HG02678 (cell line): ENCODE measurements at regions not wholly inside any gene's neighbourhood (a gene's known extent, or its start where the extent isn't known, plus 50 kb on each side); places are given as distances from the start of the nearest gene placed in this dataset.

Source experiments
- ATAC-seq: cut with Tn5 transposase; IDR thresholded peaks from one replicate; pipeline ENCODE4 v1.9.1; 2021; ENCODE audit warnings: mild to moderate bottlenecking, moderate library complexity; ENCODE audit not compliant: unreplicated experiment

DNA sequence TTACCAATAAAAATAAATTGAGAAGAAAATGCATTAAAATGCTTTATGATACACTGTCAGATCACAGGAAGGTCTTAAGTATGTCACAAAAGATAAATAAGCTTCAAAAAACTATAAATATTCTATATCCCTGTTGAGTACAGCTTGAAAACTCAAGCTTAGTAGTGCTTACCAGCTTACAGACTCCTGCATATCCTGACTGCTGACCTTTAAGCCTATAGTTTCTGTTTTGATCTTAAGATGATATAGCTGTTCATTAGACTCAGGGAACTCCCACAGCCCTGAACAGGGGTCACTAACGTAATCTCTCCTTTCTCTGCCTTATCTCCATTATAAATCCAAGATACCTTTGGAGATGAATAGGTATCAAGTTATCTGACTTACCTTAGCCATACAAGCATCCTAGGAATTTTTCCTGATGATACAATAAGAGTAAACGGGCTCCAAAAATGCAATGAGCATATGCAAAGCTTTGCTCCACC lies 93.7 kb upstream of the RBBP8 start:
- ATAC-seq = no peak

DNA sequence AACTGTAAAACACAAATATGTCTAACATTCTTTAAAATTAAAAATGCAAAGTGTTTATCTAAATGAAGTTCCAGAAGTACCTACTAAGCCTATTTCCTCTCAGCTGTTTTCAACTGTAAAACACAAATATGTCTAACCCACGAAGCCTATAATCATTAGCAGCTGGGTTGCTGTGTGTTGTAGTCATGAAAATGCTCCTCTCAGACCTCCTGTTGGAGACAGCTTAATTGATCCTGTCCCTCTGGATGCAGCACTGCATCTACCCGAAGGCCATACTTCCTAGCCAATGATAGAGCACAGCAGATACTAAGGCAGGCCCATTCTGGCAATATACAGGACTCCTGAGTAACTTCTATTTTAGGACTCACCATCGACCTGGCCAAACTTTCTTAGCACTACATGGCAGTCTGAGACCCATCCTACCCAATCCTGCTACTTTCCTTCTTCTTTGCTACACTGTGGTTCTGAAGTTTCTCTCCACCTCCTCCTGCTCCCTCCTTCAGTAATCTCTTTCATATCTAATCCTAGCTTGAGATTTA lies 92.5 kb upstream of the RBBP8 start:
- ATAC-seq = no peak

DNA sequence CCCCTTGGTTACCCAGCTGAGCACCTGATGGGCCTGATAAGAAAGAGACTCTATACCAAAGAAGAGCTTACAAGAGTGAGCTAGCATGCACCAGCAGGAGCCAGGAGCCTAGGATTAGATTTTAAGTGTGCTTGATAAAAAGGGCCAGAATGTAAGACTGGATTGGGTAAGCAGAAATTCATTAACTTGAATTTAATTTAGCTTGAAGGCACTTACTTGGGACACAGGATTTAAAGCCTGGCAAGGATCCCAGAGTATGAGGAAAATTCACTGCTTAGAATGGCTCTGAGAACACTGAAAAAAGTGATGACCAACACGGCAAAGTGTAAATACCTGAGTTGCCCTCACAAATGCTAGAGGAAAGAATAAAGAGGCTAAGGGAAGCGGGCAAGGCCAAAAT lies 91.3 kb upstream of the RBBP8 start:
- no peak for ATAC-seq

DNA sequence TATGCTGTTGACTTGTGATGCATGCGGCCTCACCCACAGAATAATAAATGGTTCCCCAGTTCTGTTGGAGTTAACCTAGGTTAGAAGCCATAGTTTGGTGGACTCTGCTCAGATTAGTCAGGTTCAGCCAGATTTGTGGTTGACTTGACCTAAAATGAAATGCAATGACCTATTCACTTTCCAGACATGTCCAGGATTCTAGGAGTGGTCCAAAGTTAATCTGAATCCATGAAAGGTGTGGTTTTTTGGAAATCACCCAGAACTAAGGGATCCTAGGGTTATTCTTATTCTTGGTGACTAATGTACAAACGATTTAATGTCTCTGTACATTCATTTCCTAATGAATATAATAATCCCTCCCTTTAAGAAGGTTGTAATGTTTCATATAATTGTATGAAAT lies 88.9 kb upstream of the RBBP8 start:
- ATAC-seq = no peak

DNA sequence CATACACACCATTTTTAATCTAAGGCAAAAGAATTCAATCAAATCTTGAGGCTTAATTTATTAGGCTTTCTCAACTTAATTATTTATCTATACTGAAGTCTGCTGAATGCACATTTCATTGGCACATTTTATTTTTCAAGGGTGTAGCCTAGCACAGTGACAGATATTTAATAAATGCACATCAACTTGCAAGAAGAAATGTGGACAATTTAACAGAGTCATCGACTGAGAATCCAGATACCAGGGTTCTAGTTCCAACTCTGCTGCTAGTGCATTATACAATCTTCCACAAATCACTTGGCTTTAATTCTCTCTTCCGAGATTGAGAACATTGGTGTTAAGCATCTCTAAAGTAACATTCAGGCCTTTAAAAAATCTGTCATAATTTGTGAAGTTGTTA lies 88.5 kb upstream of the RBBP8 start:
- ATAC-seq = no peak

DNA sequence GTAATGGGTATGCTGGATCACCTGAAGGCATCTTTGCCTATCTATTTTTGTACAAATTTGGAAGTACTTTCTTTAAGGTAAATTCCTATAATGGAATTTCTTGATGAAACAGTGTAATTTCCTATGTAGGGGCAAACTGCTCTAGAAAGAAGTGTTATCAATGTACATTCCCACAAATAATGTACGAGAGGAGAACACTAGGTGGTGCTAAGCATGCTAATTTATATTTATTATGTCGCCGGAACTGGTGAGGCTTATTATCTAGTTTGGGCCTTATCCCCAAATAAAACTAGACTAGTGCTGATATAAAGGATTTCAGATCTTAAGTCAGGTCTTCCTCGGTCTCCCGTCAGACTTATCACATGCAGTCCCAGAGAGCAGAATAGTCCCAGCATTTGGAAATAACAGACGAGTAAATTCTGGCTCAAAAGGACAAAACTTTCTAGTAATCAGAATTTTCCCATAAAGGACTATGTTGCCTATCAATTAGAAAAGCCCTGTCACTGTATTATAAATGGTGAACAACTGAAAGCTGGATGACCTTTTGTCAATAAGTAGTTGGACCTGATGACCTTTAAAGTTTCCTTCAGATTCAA lies 86.9 kb upstream of the RBBP8 start:
- no peak for ATAC-seq

DNA sequence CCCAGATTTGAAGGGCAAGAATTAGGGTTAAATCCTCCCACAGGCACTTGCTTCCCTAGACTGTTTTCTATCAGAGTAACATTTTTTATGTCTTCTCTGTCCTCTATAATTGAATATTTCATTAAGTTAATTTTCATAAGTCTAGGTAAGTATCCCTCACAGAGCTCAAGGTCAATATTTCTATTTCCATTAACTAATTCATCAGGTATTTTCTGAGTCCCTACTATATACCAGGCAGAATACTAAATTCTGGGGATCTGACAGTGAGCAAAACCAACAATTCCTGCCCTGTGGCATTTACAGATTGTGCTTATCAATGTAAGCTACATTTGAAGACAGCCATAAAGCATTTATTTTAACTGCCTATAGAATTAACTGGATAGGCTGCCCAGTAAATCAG lies 86.4 kb upstream of the RBBP8 start:
- no peak for ATAC-seq

DNA sequence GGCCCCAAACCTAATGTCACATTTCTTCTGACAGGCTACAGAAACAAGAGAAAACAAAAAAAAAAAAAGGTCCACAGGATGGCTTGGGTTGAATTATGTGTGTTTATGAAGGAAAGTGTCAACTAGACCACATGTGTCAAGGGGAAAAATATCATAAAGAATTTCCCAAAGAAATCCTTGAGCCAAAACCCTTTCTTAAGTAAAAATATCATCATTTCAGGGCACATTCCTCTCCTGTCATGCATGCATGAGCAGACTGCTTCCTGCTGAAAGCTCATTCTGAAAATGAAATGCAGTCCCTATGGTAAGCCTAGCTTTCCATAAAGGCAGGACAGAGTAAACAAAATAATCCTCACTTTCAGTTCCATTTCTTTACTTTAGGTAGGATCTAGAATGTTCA lies 85.7 kb upstream of the RBBP8 start:
- ATAC-seq = no peak

DNA sequence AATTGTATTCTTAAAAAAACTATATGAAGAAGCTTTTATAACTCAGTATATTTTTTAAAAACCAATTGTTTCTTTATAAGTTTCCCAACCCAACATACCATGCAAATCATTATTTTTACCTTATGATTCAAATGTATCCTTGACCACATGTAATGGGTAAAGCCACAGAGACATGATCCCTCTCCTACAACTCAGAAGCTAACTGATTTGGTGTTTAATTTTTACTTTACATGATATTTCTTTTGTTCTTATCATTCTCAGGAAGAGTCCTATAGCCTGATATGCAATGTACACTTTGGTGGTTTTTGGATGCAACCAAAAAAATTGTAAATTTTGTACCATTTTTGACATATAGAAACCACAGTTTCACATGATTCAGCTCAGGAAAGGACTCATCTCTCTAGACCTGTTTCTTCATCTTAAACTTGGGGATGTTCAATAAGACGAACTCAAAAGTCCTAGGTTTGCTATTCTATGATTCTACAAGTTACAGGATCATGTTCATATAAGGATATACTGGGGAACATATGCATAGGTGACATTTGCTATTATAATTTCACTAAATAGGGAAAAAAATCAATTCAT lies 85.2 kb upstream of the RBBP8 start:
- no peak for ATAC-seq

DNA sequence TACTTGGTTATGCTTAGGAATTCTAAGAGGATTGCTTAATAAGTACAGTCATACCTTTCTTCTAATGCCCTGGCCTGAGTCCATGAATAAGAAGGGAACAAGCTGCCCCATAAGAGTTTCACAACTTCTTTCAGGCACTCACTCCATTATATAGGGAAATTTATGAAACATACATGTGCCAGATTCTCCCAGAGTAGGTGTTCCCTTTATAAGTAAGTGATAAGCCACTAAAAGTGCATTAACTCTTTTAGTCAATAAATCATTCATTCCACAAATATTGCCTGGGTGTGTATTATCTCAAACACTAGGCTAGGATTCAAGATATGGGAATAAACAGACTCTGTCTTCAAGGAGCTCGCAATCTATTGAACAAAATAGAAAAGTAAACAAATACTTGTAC lies 84.5 kb upstream of the RBBP8 start:
- no peak for ATAC-seq

DNA sequence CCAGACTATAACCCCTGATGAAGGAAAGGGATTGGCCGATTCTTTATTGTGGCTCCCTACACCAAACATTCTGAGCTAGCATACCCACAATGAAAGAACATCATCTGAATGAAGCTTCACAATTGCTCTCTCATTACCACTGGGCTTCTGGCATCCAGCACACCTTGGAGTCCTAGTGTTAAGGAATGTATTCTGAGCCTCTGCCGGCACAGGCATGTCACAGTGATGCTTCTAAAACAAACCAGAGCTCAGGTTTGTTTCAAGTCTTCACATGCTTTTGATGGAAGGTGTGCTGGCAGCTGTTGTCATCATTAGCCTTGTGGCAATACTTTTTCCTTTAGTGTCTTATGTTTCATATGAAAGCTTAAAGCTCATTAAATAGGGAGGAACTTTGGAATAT lies 76.3 kb upstream of the RBBP8 start:
- no peak for ATAC-seq

DNA sequence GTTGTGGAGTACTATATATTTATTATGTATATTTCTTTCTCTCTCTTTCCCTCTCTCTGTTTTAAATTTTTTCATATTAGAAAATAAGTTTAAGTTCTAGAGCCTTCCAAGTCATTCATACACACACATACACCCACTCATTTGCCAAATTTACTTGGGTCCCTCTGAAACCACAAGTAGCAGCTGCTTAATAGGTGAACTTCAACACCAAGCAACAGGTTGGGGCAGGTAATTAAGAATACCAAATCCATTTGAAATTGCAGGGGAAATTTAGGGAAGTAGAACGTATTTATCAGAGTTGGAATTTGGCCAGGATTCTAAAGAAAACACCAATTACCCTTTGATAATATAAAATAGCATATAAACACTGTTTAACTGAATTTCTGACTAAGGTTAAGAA lies 75.0 kb upstream of the RBBP8 start:
- no peak for ATAC-seq

DNA sequence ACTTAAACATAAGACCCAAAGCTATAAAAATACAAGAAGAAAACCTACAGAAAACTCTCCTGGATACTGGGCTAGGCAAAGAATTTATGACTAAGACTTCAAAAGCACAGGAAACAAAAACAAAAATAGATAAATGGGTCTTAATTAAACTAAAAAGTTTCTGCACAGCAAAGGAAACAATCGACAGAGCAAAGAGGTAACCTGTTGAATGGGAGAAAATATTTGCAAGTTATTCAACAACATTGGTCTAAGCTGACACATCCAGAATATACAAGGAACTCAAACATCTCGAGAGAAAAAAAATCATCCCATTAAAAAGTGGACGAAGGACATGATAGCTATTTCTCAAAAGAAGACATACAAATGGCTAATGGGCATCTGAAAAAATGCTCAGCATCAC lies 72.3 kb upstream of the RBBP8 start:
- ATAC-seq = no peak

DNA sequence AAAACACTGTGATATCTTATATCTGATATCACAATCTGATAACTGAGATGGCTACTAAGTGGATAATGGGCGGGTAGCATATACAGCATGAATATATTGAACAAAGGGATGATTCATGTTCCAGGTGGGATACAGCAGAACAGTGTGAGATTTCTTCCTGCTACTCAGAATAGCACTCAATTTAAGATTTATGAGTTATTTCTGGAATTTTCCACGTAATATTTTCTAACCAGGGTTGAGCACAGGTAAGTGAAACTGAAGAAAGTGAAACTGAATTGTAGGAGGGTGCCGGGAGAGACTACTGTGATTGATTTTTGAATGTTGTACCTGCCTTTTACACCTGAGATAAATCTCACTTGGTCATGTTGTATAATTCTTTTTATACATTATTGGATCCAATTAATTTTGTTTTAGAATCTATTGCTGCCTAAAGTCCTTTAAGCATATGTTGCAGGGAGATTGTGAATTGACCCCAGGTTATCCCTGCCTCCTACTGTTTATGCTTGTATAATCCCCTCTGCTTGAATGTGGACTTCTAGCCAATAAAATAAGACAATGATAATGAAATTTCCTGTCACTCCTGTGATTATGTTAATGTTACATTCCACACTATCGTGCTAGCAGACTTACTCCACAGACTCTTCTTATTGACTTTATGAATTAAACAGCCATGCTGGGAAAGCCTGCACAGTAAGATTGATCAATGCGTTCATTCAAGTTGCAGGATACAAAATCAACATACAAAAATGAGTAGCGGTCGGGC lies 67.6 kb upstream of the RBBP8 start:
- ATAC-seq = no peak

DNA sequence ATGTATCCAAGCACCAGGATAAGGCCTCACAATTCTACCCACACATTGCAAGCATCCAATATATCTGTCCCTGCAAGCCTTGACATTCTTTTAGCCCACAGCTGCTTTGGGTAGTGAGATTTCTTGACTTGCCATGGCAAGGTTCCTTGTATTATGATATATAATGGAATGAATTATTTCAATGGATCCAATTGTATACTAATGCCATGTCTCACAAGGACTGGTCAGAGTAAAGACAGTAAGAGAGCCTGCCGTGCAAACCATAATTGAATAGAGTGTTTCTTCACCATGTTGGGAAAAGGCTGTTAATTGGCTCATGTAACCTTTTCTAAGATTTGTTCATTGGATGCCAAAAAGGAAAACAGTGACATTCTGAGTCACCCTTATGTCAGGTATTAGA lies 64.3 kb upstream of the RBBP8 start:
- no peak for ATAC-seq

DNA sequence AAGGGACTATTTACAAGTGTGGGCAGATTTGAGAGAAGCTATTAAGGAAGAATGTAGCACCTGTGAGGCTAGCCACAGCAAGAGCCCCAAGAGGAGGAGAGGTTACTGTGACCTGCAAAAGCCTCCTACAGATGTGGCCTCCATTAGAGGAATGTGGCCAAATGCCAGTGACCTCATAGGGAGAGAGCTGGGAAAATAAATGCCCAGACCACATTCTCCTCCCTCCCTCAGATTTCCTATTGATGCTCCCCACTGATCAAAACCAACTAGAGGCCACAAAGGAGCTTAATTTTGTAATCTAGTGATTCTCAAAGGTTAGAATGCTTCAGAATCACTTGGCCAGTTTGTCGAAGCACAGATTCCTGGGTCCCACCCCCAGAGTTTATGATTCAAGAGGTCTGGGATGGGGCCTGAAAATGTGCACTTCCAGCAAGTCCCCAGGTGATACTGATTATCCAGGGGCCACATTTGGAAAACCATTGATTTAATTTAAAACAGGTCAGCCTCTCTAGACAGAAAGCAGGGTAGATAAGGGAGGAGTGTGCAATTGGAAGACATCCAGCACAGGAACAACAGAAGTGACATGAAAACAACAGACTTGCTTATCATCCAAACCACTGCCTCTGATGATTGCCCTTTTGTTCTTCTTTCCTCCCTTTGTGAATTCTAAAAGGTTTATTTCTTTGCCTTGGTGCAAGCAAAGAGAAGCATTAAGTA lies 61.2 kb upstream of the RBBP8 start:
- no peak for ATAC-seq

DNA sequence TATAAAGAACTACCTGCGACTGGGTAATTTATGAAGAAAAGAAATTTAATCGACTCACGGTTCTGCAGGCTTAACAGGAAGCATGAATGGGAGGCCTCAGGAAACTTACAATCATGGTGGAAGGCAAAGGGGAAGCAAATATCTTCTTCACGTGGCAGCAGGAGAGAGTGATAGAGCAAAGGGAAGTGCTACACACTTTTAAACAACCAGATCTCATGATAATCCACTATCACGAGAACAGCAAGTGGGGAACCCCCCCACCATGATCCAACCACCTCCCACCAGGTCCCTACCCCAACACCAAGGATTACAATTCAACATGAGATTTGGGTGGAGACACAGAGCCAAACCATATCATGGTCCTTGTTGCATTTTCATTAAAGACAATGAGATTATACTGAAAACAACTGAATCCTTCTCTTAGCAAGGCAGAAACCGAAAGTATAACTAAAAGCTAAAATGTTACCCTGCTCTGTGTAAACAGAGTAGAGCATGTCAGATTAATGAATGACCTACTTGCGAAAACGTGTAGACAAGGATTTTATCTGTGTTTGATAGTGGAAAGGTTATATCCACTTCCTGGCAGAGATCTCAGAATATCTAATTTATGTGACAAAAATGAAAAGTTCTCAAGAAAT lies 60.1 kb upstream of the RBBP8 start:
- peak; percentile 90 for ATAC-seq

DNA sequence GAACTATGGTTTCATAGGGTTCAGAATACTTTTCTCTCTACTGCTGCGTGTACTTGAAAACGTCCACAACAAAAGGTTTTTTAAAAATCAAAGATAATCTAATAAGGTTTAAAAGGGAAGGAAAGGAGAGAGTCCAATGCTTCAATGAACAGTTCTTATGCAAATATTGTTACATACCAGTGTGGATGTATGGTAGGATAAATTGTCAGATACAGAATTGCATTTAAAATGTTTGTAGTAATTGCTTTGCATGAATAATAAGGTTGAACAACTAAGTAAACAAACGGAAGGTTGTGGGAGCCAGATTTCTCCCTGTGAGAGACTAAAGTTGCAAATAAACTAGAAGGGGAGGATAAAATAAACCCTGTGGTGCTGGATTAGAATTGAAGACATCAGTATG lies 53.8 kb upstream of the RBBP8 start:
- no peak for ATAC-seq

DNA sequence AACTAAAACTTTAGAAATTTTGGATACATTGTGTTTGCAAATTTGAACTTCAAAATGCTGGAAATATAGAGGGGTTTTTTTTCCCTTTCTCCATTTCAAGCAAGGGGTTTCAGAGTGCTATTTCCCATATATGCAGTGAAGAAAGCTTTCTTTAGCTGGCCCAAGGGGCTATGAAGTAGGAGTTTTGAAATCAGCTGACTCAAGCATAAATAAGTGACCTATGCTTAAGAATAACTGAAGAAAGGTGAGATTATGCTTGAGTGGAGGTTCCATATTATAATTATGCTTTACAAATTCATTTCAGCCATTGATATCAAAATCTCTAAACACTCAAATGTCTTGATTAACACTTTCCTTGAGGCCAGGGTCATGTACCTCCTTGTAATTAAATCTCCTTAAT lies 51.0 kb upstream of the RBBP8 start:
- no peak for ATAC-seq

DNA sequence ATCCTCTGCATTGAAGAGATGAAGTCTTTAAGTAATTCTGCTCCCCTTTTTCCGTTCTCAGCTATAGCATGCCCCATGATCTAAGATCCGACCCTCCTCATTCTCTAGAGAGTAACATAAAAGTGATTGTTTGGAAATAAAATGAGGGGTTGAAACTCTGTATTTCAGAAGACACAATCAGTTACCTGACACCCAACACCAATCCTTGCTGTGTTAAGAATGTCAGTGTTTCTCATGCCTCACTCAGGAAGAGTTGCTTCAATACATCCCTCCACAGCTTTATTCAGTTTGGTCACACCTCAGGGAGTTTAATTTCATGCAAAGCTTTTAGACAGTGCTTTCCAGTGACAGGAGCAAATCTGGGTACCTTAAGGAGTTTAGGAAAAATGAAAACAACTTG lies 49.9 kb upstream of the RBBP8 start:
- no peak for ATAC-seq
